ENCODE measurements at regions not wholly inside any gene's neighbourhood (a gene's known extent, or its start where the extent isn't known, plus 50 kb on each side); places are given as distances from the start of the nearest gene placed in this dataset.
"Not testable (repeated sequence)": the region's sequence is repeated elsewhere in the genome, so short reads cannot be mapped to it uniquely, and the experiment has no call there.

DNA sequence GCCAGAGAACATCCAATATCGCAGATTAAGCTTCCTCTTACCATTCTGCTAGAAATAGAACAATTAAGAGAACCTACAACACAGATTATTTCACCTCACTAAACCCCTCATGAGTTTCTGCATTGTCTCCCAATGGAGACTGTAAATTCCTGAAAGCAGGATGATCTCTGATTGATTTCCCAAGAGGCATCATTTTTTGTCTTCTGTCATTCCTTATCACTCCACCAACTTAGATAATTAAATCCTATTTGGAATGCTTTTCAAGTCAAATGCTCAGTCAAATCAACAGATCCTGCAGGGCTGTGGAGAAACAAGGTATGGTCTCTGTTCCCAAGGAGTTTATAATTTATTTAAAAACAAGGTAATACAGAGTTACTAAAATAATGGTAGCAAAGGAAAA, 161.5 kb downstream of the MTERF1 start:
- no peak for DNase-seq

- DNase-seq, result no peak
Measured at GRCh38 chr7:91720260-91720937, 160.1 kb downstream of the MTERF1 start.

DNA sequence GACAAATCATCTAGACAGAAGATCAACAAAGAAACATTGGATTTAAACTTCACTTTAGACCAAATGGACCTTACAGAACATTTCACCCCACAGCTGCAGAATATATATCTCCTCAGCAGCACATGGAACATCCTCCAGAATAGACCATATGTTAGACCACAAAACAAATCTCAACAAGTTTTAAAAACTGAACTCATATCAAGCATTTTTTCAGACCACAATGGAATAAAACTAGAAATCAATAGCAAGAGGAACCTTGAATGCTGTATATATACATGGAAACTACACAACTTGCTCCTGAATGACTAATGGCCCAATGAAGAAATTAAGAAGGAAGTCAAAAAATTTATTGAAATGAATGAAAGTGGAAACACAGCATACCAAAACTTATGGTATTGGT, 157.7 kb downstream of the MTERF1 start:
- DNase-seq, result no peak

DNA sequence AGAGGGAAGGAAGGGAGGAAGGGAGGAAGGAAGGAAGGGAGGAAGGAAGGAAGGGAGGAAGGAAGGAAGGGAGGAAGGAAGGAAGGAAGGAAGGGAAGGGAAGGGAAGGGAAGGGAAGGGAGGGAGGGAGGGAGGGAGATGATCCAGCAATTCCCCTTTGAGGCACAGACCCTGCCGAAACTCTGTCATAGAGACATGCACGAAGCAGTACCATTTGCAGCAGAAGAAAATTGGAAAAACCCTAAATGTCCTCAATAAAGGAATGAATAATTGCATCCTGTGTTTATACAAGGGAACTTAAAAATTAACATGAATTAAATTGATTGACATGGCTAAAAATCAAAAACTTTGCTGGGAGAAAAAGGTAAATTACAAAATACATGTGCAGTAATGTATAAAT, 151.5 kb downstream of the MTERF1 start:
- not testable (repeated sequence) for DNase-seq

DNA sequence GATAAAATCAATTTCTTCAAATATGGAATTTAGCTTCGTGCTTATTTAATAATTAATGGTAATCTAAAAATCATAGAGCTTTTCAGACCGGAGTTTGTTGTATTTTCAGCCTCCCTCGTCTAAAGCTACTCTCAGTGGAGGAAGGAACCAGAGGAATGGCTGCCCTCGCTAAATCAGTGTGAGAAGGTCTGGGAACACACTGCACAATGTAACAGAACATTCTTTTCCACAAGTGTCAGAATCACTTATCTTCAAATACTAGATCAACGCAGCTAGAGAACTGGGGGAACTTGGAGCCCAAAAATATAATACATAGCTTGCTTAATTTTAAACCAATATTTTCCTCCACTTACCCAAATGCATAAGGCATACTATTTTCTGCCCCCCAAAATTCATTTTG, 148.5 kb downstream of the MTERF1 start:
- DNase-seq, result no peak

DNA sequence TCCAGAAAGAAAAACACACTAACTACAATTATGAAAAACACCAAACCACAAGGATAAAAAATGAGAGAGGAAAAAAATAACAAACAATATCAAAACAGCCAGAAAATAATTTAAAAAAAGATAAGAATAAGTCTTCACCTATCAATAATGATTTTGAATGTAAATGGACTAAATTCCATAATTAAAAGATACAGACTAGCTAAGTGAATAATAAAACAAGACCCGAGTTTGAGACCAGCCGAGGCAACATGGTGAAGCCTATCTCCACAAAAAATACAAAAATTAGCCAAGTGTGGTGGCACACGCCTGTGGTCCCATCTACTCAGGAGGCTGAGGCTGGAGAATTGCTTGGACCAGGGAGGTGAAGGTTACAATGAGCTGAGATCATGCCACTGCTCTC, 131.1 kb downstream of the MTERF1 start:
- no peak for DNase-seq

DNA sequence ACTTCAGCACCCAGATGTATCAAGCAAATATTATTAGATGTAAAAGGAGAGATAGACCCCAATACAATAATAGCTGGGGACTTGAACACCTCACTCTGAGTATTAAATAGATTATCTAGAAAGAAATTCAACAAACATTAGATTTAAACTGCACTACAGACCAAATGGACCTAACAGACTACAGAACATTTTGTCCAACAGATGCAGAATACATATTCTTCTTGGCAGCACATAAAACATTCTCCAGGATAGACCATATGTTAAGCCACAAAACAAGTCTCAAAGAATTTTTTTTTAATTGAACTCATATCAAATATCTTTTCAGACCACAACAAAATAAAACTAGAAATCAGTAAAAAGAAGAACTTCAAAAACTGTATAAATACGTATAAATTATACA, 130.4 kb downstream of the MTERF1 start:
- no peak for DNase-seq

- no peak for DNase-seq
Measured at GRCh38 chr7:91752102-91752501, 128.4 kb downstream of the MTERF1 start.

DNA sequence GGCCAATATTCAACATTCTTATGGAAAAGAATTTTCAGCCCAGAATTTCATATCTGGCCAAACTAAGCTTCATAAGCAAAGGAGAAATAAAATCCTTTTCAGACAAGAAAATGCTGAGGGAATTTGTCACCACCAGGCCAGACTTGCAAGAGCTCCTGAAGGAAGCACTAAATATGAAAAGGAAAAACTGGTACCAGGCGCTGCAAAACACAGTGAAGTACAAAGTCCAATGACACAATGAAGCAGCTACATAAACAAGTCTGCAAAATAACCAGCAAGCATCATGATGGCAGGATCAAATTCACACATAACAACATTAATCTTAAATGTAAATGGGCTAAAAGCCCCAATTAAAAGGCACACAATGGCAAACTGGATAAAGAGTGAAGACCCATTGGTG, 126.2 kb downstream of the MTERF1 start:
- DNase-seq, result not testable (repeated sequence)

DNA sequence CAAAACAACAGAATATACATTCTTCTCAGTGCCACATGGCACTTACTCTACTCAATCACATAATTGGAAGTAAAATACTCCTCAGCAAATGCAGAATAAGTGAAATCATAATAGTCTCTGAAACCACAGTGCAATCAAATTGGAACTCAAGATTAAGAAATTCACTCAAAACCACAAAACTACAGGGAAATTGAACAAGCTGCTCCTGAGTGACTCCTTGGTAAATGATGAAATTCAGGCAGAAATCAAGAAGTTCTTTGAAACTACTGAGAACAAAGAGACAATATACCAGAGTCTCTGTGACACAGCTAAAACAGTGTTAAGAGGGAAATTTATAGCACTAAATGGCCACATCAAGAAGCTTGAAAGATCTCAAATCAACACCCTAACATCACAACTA, 125.4 kb downstream of the MTERF1 start:
- DNase-seq, result not testable (repeated sequence)

GRCh38 chr7:91759205-91759863, 121.2 kb downstream of the MTERF1 start:
- DNase-seq, result no peak

GRCh38 chr7:91767820-91768219, 112.7 kb downstream of the MTERF1 start:
- DNase-seq, result no peak

DNA sequence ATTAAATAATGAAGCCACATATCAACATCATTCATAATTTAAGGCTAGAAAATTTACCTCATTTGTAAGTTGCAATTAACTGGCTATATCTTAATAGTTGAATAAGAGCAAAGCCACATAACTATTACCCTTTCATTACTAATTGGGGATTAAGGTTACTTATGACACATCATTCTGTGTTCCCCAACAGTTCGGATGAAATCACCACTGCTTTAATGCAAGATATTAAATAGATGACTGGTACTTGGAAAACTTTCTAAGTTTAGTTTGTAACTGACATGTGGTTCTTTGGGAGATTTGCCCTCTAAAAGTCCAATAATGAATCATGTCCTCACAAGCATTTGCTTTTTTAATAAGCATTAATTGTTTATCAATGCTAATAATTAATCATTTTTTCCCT, 109.1 kb downstream of the MTERF1 start:
- no peak for DNase-seq

DNA sequence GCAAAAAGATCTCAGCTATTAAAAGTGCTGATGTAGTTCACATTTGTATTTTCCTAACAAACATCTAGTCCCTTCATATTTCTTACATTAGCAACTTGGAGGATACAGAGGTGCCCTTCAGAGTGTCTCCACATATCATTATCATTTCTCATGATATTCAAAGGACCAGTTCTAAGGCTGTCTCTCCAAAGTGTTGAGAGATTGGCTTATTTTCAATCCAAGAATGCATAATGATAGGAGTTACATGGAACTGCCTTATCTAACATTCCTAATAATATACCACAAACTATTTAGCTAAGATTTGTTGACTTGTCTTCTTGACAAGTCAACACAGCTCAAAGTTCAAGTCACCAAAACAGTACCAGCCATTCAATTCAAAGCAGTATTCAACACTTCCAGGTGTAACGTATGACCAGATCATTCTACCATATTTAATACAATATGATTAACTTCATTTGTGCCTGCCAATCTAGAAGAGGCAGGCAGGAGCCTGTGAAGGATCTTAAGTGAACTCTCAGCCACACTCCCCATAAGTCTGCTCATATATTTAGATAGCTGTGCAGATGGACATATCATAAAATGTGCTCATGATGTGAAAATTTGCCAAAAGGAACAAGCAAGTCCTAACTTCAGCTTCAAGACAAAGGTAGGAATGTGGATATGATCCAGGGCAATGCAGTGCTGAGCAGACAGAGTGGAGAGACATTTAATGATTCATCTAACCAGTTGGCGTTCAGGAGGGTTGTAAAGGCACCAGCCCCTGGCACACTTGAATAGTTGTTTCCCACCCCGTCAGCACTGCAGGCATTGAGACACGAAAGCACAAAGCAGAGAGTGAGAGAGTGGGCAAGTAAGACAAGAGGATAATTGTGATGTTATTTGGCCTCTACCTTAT, 108.3 kb downstream of the MTERF1 start:
- no peak for DNase-seq

DNA sequence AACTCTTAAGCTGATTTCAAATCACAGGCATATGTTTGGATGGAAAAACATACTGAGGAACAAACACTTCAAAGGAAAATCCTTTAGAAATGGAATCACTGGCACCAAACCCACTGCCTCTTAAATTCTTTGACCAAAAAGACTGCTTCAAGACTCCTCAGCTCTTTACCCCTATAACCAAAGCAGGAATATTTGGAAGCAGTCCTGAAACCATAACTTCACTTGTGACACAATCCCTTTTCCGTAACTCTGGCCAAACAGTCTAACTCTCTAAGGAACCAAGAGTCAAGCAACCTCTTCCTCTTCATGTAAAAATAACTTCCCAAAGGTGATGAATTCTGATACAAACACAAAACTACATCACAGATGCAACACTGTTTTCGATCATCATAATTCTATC, 104.3 kb downstream of the MTERF1 start:
- DNase-seq, result no peak

DNA sequence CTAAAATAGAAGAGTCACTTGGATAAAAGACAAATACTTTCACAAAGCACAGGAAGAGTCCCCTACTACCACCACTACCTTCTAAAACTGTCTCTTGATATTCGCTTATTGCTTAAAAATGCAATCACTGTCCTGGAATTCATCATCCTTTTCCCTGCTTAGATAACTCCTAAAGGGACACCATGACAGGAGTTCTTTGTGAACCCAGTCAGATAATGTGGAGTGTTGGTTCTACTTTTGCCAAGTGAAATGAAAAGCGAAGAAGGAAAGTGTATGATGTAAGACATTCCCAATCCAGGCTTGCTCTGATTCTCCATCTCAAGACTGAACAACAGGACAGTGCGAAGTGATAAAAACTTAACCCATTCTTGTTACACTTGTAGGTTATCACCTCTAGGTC, 103.0 kb downstream of the MTERF1 start:
- no peak for DNase-seq

DNA sequence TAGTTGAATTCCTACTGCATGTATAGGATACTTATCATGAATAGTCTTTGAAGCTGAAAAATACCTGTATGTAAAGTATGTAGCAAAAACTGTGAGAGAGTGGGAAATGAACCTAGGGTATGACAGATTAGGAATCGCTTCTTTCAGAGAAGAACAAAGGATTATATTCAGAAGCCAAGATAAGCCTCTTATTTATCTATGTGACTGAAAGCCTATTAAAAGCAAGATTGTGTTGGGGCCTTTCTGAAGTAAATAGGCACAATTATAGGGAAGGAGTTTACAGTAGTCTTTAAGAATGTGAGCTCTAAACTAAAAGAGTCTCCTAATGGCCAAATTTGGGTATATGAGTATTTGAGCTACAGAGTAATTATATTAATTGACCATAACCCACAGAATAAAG, 102.1 kb downstream of the MTERF1 start:
- DNase-seq, result no peak

DNA sequence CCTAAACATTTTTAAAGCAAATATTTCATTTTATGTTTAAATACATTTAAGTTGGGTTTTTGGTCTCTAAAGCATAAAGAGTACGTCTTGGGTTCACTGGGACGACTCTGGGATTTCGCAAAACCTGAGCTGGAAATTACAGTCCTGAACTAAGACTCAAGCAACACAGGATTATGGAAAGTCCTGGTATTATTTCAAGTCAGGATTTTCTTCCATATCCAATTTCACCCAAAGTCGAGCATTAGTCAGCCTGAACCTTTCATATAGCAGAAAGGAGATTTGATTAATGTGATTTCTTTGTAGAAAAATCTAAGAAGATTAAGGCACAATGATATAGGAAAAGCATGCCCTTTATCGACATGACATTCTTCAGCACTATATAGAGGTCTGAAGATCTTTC, 100.0 kb downstream of the MTERF1 start:
- DNase-seq, result no peak

DNA sequence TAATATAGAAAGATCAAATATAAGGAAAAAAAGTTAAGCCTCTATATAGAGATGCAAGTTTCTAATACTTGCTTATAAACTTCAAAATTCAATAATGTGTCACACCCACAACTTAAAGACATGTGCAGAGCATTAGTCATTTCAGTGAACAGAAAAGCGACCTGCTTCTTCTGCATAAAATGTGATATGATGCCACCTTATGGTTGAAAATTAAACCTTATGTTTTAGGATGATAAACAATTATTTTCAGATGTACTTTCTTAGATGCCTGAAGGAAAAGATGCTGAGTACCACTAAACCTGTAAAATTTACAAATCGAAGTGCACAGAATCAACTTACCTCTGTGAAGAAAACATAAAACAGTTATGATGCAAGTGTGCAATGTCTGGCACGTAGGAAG, 96.0 kb downstream of the MTERF1 start:
- peak; percentile 35 to 67 for DNase-seq

- DNase-seq, result no peak
Measured at GRCh38 chr7:91787931-91788330, 92.6 kb downstream of the MTERF1 start.

DNA sequence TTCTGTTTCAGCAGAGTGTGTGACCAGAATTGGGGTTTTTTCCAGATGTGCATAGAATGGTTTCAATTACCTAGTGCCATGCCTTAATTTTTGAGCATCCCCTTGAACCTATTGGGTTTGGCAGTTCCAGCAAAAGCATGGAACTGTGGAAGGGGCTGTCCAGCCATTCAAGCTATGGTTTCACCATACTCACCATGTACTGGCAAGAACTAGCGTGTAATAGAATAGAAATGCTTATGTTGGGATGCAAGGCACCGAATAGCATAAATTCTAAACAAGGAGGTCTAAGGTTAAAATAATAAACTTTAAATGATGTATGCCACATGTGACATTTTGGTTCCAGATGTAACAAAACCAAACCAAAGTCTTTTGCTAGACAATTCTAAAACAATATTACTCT, 91.4 kb downstream of the MTERF1 start:
- no peak for DNase-seq

- DNase-seq, result no peak
Measured at GRCh38 chr7:91789558-91789957, 90.9 kb downstream of the MTERF1 start.

DNA sequence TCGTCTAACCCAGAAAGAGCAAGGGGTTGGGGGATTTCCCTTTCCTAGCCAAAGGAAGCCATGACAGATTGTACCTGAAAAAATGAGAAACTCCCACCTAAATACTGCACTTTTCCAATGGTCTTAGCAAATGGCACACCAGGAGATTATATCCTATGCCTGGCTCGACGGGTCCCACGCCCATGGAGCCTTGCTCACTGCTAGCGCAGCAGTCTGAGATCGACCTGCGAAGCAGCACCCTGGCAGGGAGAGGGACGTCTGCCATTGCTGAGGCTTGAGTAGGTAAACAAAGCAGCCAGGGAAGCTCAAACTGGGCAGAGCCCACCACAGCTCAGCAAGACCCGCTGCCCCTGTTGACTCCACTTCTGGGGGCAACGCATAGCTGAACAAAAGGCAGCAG, 89.9 kb downstream of the MTERF1 start:
- DNase-seq, result not testable (repeated sequence)

GRCh38 chr7:91796122-91796521, 84.4 kb downstream of the MTERF1 start:
- no peak for DNase-seq

All from NCI-H2081 (cell line).